AG09319 (cell line): ENCODE measurements at regions not wholly inside any gene's neighbourhood (a gene's known extent, or its start where the extent isn't known, plus 50 kb on each side); places are given as distances from the start of the nearest gene placed in this dataset.

Experiments used
- DNase-seq: peaks from one replicate; pipeline ENCODE4 v3.0.0-alpha.2; 2010; ENCODE audit warnings: low read depth; ENCODE audit errors: extremely low read depth
- CTCF ChIP-seq: IDR thresholded peaks from 2 replicates; pipeline ENCODE4 v1.5.1; 2011; ENCODE audit warnings: low read depth, mild to moderate bottlenecking, inconsistent platforms, low read length, moderate library complexity

GRCh38 chr10:10043083-10043482, 974.6 kb upstream of the CELF2 start:
- no peak for TF ChIP-seq CTCF
- no peak for DNase-seq

GRCh38 chr10:10044922-10045764, 972.5 kb upstream of the CELF2 start:
- DNase-seq = no peak

GRCh38 chr10:10045765-10046028, 972.0 kb upstream of the CELF2 start:
- no peak for TF ChIP-seq CTCF
- DNase-seq = no peak

More at GRCh38 chr10:10044922-10045764, 972.5 kb upstream of the CELF2 start:
- no peak for TF ChIP-seq CTCF

GRCh38 chr10:10047426-10047825, 970.2 kb upstream of the CELF2 start:
- TF ChIP-seq CTCF = no peak
- no peak for DNase-seq

GRCh38 chr10:10053051-10053450, 964.6 kb upstream of the CELF2 start:
- no peak for TF ChIP-seq CTCF
- no peak for DNase-seq

GRCh38 chr10:10054466-10054865, 963.2 kb upstream of the CELF2 start:
- TF ChIP-seq CTCF = no peak
- DNase-seq = no peak

- no peak for DNase-seq
- TF ChIP-seq CTCF = no peak
Observed at GRCh38 chr10:10055656-10056442, 961.8 kb upstream of the CELF2 start.
